ENCODE measurements at regions not wholly inside any gene's neighbourhood (a gene's known extent, or its start where the extent isn't known, plus 50 kb on each side); places are given as distances from the start of the nearest gene placed in this dataset.

- Histone ChIP-seq H3K36me3 (ENCODE audit: insufficient read depth, low read length) (no peaks in the 10 kb centered on the region), H3K4me1 (ENCODE audit: insufficient read depth, low read length) (peaks cover 21% of the 10 kb centered on the region; the same call in 1 of the 2 replicates), H3K9ac (ENCODE audit: low read depth, low read length) (no peak overlapping the region), H3K9me3 (ENCODE audit: control insufficient read depth, insufficient read depth, low read length) (no peaks in the 10 kb centered on the region)
Measured at GRCh38 chr2:81645745-81646301, 1341.3 kb upstream of the LRRTM1 start.

DNA sequence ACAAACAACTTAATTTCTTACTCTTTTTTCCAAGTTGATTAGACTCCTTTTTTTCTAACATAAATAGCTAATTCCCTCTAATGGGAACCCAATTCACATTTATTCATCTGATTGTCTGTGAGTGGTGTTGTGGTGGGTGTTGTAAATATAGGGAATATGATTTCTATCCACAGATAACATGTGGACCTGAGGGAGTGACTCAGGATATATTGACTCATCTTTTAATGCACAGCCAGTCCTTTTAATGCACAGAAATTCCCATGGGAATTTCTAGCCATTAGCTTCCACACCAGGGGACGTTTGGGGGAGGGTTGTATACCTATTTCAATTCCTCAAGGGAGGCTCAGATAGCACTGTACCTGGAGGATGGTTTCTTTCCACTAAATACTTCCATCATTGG, 1339.6 kb upstream of the LRRTM1 start:
- no peak overlapping the region for H3K9ac ChIP-seq (ENCODE audit: low read depth, low read length)
- no peaks in the 10 kb centered on the region for H3K9me3 ChIP-seq (ENCODE audit: control insufficient read depth, insufficient read depth, low read length)
- H3K4me1 ChIP-seq (ENCODE audit: insufficient read depth, low read length): peaks cover 19% of the 10 kb centered on the region; the same call in 1 of the 2 replicates
- H3K36me3 ChIP-seq (ENCODE audit: insufficient read depth, low read length): no peaks in the 10 kb centered on the region

DNA sequence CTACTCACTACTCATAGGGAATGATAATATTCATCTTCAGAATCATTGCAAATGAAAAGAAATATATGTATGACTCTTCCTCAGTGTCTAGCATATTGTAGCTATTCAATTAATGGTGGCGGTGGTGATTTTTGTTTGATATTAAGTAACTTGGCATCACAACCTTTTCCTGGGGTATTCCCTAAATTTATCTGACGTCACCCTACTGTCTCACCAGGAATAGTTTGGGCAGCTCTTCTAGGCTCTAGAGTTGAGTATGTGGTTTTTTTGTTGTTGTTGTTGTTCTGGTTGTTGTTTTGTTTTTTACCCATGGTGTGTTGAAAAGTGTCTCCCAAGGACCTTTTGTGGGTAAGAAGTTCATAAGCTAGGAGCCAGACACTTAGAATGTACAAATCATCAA, 1320.3 kb upstream of the LRRTM1 start:
- Histone ChIP-seq H3K9ac (ENCODE audit: low read depth, low read length) (no peak overlapping the region), H3K9me3 (ENCODE audit: control insufficient read depth, insufficient read depth, low read length) (no peaks in the 10 kb centered on the region), H3K4me1 (ENCODE audit: insufficient read depth, low read length) (no peaks in the 10 kb centered on the region), H3K36me3 (ENCODE audit: insufficient read depth, low read length) (no peaks in the 10 kb centered on the region)

DNA sequence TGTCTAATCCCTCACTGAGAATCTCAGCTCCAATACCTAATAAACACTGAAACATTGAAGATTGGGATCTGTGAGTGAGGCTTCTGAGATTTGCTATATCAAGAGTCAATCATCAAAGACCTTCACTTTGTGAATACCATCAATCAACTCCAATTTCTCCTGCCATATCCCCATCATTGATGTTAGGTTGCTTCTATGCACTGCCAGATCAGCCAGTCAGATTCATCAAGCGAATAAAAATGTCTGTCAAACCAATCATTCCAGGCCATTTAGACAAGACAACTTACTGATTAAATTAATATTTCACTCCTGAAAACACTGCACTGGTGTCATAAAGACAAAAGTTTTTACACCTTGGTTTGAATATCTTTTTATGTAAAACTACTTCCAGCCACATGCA, 1295.5 kb upstream of the LRRTM1 start:
- H3K36me3 ChIP-seq (ENCODE audit: insufficient read depth, low read length): no peaks in the 10 kb centered on the region; the same call in 1 of the 2 replicates
- no peak overlapping the region for H3K9ac ChIP-seq (ENCODE audit: low read depth, low read length)
- H3K4me1 ChIP-seq (ENCODE audit: insufficient read depth, low read length): no peaks in the 10 kb centered on the region
- no peaks in the 10 kb centered on the region for H3K9me3 ChIP-seq (ENCODE audit: control insufficient read depth, insufficient read depth, low read length)

DNA sequence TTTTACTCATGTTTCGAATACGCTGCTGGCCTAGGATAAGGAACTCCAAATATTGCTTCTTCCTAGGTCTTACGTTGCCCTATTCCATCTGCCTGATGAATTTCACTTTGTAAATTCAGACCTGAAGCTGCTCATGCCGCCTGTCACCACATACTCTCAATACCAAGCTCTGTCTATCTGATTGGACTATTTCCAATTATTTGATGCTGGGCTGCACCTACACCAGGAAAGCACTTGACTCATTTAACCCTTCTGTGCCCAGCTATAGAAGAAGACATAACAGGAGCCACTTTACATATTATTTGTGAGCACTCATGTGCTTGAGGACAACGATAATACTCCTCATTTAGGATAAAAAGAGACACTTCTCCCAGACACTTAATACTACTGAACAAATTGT, 1293.9 kb upstream of the LRRTM1 start:
- Histone ChIP-seq H3K4me1 (ENCODE audit: insufficient read depth, low read length) (no peaks in the 10 kb centered on the region), H3K36me3 (ENCODE audit: insufficient read depth, low read length) (no peaks in the 10 kb centered on the region; the same call in 1 of the 2 replicates), H3K9me3 (ENCODE audit: control insufficient read depth, insufficient read depth, low read length) (no peaks in the 10 kb centered on the region), H3K9ac (ENCODE audit: low read depth, low read length) (no peak overlapping the region)

DNA sequence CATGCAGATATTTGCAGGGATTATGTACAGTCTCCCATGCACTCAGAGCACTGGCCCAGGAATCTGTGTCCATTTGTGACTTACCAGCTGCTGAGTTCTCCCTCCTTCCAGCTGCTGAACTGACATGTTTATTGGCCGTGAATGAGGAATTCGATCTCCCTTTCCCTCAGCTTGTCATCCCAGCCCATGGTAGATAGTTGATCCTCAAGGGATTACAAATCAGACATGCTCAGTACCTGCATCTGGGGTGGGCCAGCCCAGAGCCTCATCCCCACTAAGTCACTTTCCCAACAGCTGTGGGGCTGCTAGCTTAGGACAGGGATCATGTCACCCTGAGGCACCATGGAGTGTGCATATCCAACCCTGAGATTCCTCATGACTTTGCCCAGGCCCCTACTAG, 1284.9 kb upstream of the LRRTM1 start:
- Histone ChIP-seq H3K4me1 (ENCODE audit: insufficient read depth, low read length) (no peaks in the 10 kb centered on the region), H3K36me3 (ENCODE audit: insufficient read depth, low read length) (no peaks in the 10 kb centered on the region), H3K9ac (ENCODE audit: low read depth, low read length) (no peak overlapping the region), H3K9me3 (ENCODE audit: control insufficient read depth, insufficient read depth, low read length) (no peaks in the 10 kb centered on the region)

DNA sequence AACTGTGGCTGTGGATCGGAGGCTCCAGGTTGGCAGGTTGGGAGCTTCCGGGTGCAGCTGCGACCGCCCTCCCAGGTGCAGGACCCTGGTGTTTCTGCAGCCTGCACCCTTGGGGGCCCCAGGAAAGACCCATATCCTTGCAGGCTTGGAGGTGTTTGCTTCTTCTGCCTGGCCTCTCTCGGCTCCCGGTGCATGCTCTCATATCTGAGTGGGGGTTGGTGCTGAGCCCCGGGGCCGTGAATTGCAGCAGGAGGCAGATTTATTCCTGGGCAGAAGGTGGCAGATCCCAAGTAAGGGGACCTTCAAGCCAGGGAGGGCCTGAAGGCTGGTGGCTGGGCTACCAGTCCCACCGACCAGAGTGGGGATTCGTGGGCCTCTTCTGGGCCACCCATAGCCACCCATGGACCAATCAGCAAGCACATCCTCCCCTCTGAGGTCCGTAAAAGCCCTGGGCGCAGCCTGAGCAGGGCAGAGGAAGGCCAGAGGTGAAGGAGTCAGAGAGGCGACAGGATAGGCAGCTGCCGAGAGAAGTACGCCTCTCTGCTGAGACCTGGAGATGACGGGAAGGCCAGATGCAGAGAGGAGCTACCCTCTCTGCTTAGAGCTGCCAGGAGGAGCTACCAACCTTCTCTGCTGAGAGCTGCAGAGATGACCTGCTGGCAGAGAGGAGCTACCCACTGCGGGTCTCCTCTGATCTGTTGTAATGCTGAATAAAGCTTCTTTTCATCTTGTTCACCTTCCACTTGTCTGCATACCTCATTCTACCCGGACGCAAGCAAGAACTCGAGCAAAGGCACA, 1279.0 kb upstream of the LRRTM1 start:
- Histone ChIP-seq H3K4me1 (ENCODE audit: insufficient read depth, low read length) (no peaks in the 10 kb centered on the region), H3K9me3 (ENCODE audit: control insufficient read depth, insufficient read depth, low read length) (no peaks in the 10 kb centered on the region), H3K9ac (ENCODE audit: low read depth, low read length) (no peak overlapping the region), H3K36me3 (ENCODE audit: insufficient read depth, low read length) (no peaks in the 10 kb centered on the region)

DNA sequence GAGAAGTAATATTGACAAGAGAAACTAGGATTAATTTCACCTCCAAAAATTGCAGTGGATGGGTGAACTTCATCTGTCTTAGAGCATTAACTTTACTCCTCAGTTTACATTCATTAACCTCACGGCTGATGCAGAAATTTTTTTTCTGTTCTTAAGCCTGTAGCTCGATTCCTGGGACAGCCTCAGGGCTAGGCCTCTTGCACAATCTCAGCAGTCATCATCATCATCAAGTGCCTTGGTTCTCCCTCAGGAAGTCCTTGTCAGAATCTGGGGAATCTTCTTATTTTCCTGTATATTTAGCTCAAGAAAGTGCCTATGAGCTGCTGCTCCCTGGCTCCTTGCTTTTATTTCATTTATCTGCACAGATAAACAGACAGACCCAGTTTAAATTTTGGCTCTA, 1272.2 kb upstream of the LRRTM1 start:
- Histone ChIP-seq H3K9ac (ENCODE audit: low read depth, low read length) (no peak overlapping the region), H3K36me3 (ENCODE audit: insufficient read depth, low read length) (no peaks in the 10 kb centered on the region), H3K9me3 (ENCODE audit: control insufficient read depth, insufficient read depth, low read length) (no peaks in the 10 kb centered on the region)

GRCh38 chr2:81551040-81551634, 1246.6 kb upstream of the LRRTM1 start:
- no peaks in the 10 kb centered on the region for H3K36me3 ChIP-seq (ENCODE audit: insufficient read depth, low read length)
- H3K9ac ChIP-seq (ENCODE audit: low read depth, low read length): no peak overlapping the region
- H3K4me1 ChIP-seq (ENCODE audit: insufficient read depth, low read length): 0 out of 2 replicates have a peak, but pooled peaks cover 7% of the 10 kb centered on the region
- no peaks in the 10 kb centered on the region for H3K9me3 ChIP-seq (ENCODE audit: control insufficient read depth, insufficient read depth, low read length)

More for the DNA sequence above, 1272.2 kb upstream of the LRRTM1 start:
- H3K4me1 ChIP-seq (ENCODE audit: insufficient read depth, low read length): no peaks in the 10 kb centered on the region

GRCh38 chr2:81550277-81550676, 1245.7 kb upstream of the LRRTM1 start:
- Histone ChIP-seq H3K9me3 (ENCODE audit: control insufficient read depth, insufficient read depth, low read length) (no peaks in the 10 kb centered on the region), H3K4me1 (ENCODE audit: insufficient read depth, low read length) (0 out of 2 replicates have a peak, but pooled peaks cover 7% of the 10 kb centered on the region), H3K9ac (ENCODE audit: low read depth, low read length) (no peak overlapping the region)

GRCh38 chr2:81549646-81550045, 1245.1 kb upstream of the LRRTM1 start:
- no peaks in the 10 kb centered on the region for H3K9me3 ChIP-seq (ENCODE audit: control insufficient read depth, insufficient read depth, low read length)
- 0 out of 2 replicates have a peak, but pooled peaks cover 7% of the 10 kb centered on the region for H3K4me1 ChIP-seq (ENCODE audit: insufficient read depth, low read length)
- H3K9ac ChIP-seq (ENCODE audit: low read depth, low read length): no peak overlapping the region
- H3K36me3 ChIP-seq (ENCODE audit: insufficient read depth, low read length): no peaks in the 10 kb centered on the region; the same call in 1 of the 2 replicates

More at GRCh38 chr2:81550277-81550676, 1245.7 kb upstream of the LRRTM1 start:
- no peaks in the 10 kb centered on the region; the same call in 1 of the 2 replicates for H3K36me3 ChIP-seq (ENCODE audit: insufficient read depth, low read length)

GRCh38 chr2:81545626-81546025, 1241.1 kb upstream of the LRRTM1 start:
- Histone ChIP-seq H3K4me1 (ENCODE audit: insufficient read depth, low read length) (0 out of 2 replicates have a peak, but pooled peaks cover 7% of the 10 kb centered on the region), H3K9me3 (ENCODE audit: control insufficient read depth, insufficient read depth, low read length) (no peaks in the 10 kb centered on the region), H3K36me3 (ENCODE audit: insufficient read depth, low read length) (no peaks in the 10 kb centered on the region; the same call in 1 of the 2 replicates), H3K9ac (ENCODE audit: low read depth, low read length) (no peak overlapping the region)

GRCh38 chr2:81542119-81542518, 1237.6 kb upstream of the LRRTM1 start:
- no peaks in the 10 kb centered on the region; the same call in 1 of the 2 replicates for H3K36me3 ChIP-seq (ENCODE audit: insufficient read depth, low read length)
- no peak overlapping the region for H3K9ac ChIP-seq (ENCODE audit: low read depth, low read length)
- no peaks in the 10 kb centered on the region for H3K9me3 ChIP-seq (ENCODE audit: control insufficient read depth, insufficient read depth, low read length)
- H3K4me1 ChIP-seq (ENCODE audit: insufficient read depth, low read length): no peaks in the 10 kb centered on the region

- no peaks in the 10 kb centered on the region for H3K36me3 ChIP-seq (ENCODE audit: insufficient read depth, low read length)
- no peaks in the 10 kb centered on the region for H3K4me1 ChIP-seq (ENCODE audit: insufficient read depth, low read length)
- H3K9ac ChIP-seq (ENCODE audit: low read depth, low read length): no peak overlapping the region
- H3K9me3 ChIP-seq (ENCODE audit: control insufficient read depth, insufficient read depth, low read length): no peaks in the 10 kb centered on the region
Measured at GRCh38 chr2:81529944-81530343, 1225.4 kb upstream of the LRRTM1 start.
